ENCODE measurements at regions not wholly inside any gene's neighbourhood (a gene's known extent, or its start where the extent isn't known, plus 50 kb on each side); places are given as distances from the start of the nearest gene placed in this dataset.

DNA sequence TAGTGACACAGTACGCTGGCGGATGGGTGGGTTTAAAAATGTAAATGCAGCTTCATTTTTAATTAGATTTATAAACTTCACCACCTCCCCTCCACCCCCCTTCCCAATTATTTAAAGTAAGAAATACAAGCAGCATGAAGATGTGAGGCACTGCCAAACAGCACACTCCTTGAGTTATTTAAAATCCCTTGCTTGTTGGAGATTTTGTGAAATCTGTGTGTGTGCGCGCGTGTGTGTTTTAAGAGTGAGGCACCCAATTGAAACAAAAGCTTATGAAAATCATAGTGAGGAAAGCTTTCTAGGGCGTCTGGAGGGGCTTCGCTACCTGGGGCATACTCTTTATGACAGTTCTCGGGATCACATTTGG lies 219.6 kb upstream of the IRX3 start:
- intact Hi-C loops (cut with DNase I) = no loop called here
- H3K27ac ChIP-seq = no peak overlapping the region
- H3K4me3 ChIP-seq = no peak overlapping the region
- TF ChIP-seq CTCF (IDR thresholded peaks at IDR 0.05) = no peak
- no peaks in the 10 kb centered on the region for H3K9me3 ChIP-seq
- H3K36me3 ChIP-seq = no peaks in the 10 kb centered on the region
- DNase-seq (no peak), ATAC-seq (no peak)
- H3K4me1 ChIP-seq = peaks cover 21% of the 10 kb centered on the region
- H3K27me3 ChIP-seq (ENCODE audit: low read depth) = no peaks in the 10 kb centered on the region

GRCh38 chr16:54505549-54506213 lies 219.1 kb upstream of the IRX3 start:
- TF ChIP-seq CTCF (IDR thresholded peaks at IDR 0.05) = no peak
- H3K4me3 ChIP-seq = no peak overlapping the region
- no peaks in the 10 kb centered on the region for H3K9me3 ChIP-seq
- no peaks in the 10 kb centered on the region for H3K36me3 ChIP-seq
- peaks cover 21% of the 10 kb centered on the region for H3K4me1 ChIP-seq
- no peak overlapping the region for H3K27ac ChIP-seq
- peak in 1 of 2 donors; percentile 49 for ATAC-seq
- intact Hi-C loops (cut with DNase I) = no loop called here
- DNase-seq = no peak
- no peaks in the 10 kb centered on the region for H3K27me3 ChIP-seq (ENCODE audit: low read depth)

- DNase-seq = no peak
- no peaks in the 10 kb centered on the region for H3K9me3 ChIP-seq
- TF ChIP-seq CTCF (IDR thresholded peaks at IDR 0.05) = no peak
- ATAC-seq = peak in 1 of 2 donors; percentile 5
- no peaks in the 10 kb centered on the region for H3K36me3 ChIP-seq
- H3K27me3 ChIP-seq (ENCODE audit: low read depth) = no peaks in the 10 kb centered on the region
- H3K4me3 ChIP-seq = no peak overlapping the region
- intact Hi-C loops (cut with DNase I) = no loop called here
- no peak overlapping the region for H3K27ac ChIP-seq
- peaks cover 21% of the 10 kb centered on the region for H3K4me1 ChIP-seq
Measured at GRCh38 chr16:54504372-54504771, 217.8 kb upstream of the IRX3 start.

GRCh38 chr16:54503856-54504219 lies 217.3 kb upstream of the IRX3 start:
- Histone ChIP-seq H3K27ac (no peak overlapping the region), H3K36me3 (no peaks in the 10 kb centered on the region), H3K4me3 (no peak overlapping the region), H3K4me1 (peaks cover 21% of the 10 kb centered on the region), H3K27me3 (ENCODE audit: low read depth) (no peaks in the 10 kb centered on the region), H3K9me3 (no peaks in the 10 kb centered on the region)
- ATAC-seq (no peak), DNase-seq (no peak)
- no peak for TF ChIP-seq CTCF (IDR thresholded peaks at IDR 0.05)
- intact Hi-C loops (cut with DNase I) = no loop called here

DNA sequence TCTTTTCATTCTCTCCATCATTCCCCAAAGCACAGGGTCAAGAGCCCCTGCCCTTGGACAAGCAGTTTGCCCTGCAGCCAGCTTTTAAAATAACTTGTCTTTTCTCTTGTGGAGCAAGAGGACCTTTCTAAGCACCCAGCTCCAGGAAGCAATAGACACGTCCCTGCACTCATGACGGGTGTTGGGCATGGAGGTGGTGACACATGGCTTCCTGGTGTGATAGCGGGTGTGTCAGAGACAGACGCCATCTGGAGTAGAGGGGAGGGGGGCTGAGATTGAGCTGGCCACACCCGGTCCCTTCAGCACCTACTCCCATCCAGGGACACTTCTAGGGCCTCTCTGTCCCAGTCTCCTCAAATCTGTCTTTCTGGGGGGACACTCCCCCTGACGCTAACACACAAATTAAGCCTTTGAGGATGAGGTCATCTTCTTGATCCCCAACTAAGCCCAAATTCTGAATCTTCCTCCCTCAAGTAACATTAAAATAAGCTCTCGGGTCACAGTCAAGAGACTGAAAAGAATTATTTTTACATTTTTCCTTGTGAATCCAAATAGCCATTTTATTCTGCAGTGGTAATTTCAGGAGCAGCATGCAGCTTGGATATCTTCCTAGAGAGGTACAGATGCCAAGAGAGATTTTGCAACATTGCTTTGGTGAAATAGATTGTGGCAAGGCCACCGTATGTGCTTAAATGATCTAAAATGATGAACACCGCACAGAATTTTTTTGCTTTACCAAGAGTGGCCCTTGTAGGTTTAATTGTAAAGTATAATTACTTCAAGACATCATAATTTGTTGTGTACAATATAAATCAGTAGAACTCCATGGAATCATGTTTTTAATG lies 216.6 kb upstream of the IRX3 start:
- DNase-seq (no peak), ATAC-seq (peak; percentile 66)
- Histone ChIP-seq H3K9me3 (peaks cover 3% of the 10 kb centered on the region), H3K4me3 (no peak overlapping the region), H3K27ac (no peak overlapping the region), H3K27me3 (ENCODE audit: low read depth) (no peaks in the 10 kb centered on the region), H3K4me1 (peaks cover 21% of the 10 kb centered on the region), H3K36me3 (no peaks in the 10 kb centered on the region)
- no peak for TF ChIP-seq CTCF (IDR thresholded peaks at IDR 0.05)
- intact Hi-C loops (cut with DNase I) = no loop called here

Measured in lower lobe of right lung (tissue), 2 donors.